ENCODE measurements at regions not wholly inside any gene's neighbourhood (a gene's known extent, or its start where the extent isn't known, plus 50 kb on each side); places are given as distances from the start of the nearest gene placed in this dataset.
A peak's percentile ranks its signal among the peaks of the same experiment; 100 is the strongest.
"Not testable (repeated sequence)": the region's sequence is repeated elsewhere in the genome, so short reads cannot be mapped to it uniquely, and the experiment has no call there.

DNA sequence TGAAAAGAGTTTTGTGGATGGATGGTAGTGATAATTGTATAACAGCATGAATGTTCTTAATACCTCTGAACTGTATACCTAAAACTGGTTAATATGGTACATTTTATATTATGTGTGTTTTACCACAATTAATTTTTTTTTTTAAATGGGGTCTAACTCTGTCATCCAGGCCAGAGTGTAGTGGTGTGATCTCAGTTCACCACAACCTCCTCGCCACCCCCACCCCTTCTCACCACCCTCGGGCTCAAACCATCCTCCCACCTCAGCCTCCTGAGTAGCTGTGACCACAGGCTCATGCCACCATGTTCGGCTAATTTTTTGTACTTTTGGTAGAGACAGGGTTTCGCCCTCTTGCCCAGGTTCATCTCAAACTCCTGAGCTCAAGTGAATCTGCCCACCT is 123.2 kb downstream of the CDRT15L2 start:
- Histone ChIP-seq H3K4me3 (ENCODE audit: low read depth in 1 of 2, low read length in 2 of 2) (no peak overlapping the region), H3K27ac (ENCODE audit: low read depth, low read length) (no peak overlapping the region), H3K9me3 (ENCODE audit: control insufficient read depth in 1 of 2, low read length in 2 of 2) (no peaks in the 10 kb centered on the region), H3K4me1 (ENCODE audit: control insufficient read depth in 1 of 2, insufficient read depth in 2 of 2, low read length in 2 of 2) (no peaks in the 10 kb centered on the region), H3K9ac (ENCODE audit: low read depth in 1 of 2, low read length in 2 of 2) (no peak overlapping the region), H3K27me3 (ENCODE audit: control insufficient read depth in 1 of 2, insufficient read depth in 2 of 2, low read length in 2 of 2) (no peaks in the 10 kb centered on the region), H3K36me3 (ENCODE audit: control insufficient read depth in 1 of 2, insufficient read depth in 2 of 2, low read length in 2 of 2) (no peaks in the 10 kb centered on the region)

- H3K9ac ChIP-seq (ENCODE audit: low read depth in 1 of 2, low read length in 2 of 2): no peak overlapping the region
- H3K4me3 ChIP-seq (ENCODE audit: low read depth in 1 of 2, low read length in 2 of 2): no peak overlapping the region
- H3K27ac ChIP-seq (ENCODE audit: low read depth, low read length): no peak overlapping the region
- H3K27me3 ChIP-seq (ENCODE audit: control insufficient read depth in 1 of 2, insufficient read depth in 2 of 2, low read length in 2 of 2): no peaks in the 10 kb centered on the region
- H3K4me1 ChIP-seq (ENCODE audit: control insufficient read depth in 1 of 2, insufficient read depth in 2 of 2, low read length in 2 of 2): no peaks in the 10 kb centered on the region
- H3K36me3 ChIP-seq (ENCODE audit: control insufficient read depth in 1 of 2, insufficient read depth in 2 of 2, low read length in 2 of 2): no peaks in the 10 kb centered on the region
- H3K9me3 ChIP-seq (ENCODE audit: control insufficient read depth in 1 of 2, low read length in 2 of 2): no peaks in the 10 kb centered on the region
These were observed 124.3 kb downstream of the CDRT15L2 start for GRCh38 chr17:20703781-20704180.

GRCh38 chr17:20705186-20705585 is 125.7 kb downstream of the CDRT15L2 start:
- H3K9ac ChIP-seq (ENCODE audit: low read depth in 1 of 2, low read length in 2 of 2); H3K9me3 ChIP-seq (ENCODE audit: control insufficient read depth in 1 of 2, low read length in 2 of 2): not testable (repeated sequence)

GRCh38 chr17:20706751-20707373 is 127.3 kb downstream of the CDRT15L2 start:
- H3K9me3 ChIP-seq (ENCODE audit: control insufficient read depth in 1 of 2, low read length in 2 of 2): no peaks in the 10 kb centered on the region
- H3K9ac ChIP-seq (ENCODE audit: low read depth in 1 of 2, low read length in 2 of 2): no peak overlapping the region
- no peaks in the 10 kb centered on the region for H3K36me3 ChIP-seq (ENCODE audit: control insufficient read depth in 1 of 2, insufficient read depth in 2 of 2, low read length in 2 of 2)
- no peaks in the 10 kb centered on the region for H3K4me1 ChIP-seq (ENCODE audit: control insufficient read depth in 1 of 2, insufficient read depth in 2 of 2, low read length in 2 of 2)
- peak overlapping the region in 1 of 2 donors; percentile 40 for H3K4me3 ChIP-seq (ENCODE audit: low read depth in 1 of 2, low read length in 2 of 2)
- H3K27ac ChIP-seq (ENCODE audit: low read depth, low read length): no peak overlapping the region
- H3K27me3 ChIP-seq (ENCODE audit: control insufficient read depth in 1 of 2, insufficient read depth in 2 of 2, low read length in 2 of 2): no peaks in the 10 kb centered on the region

More at GRCh38 chr17:20705186-20705585, 125.7 kb downstream of the CDRT15L2 start:
- not testable (repeated sequence) for H3K4me1 ChIP-seq (ENCODE audit: control insufficient read depth in 1 of 2, insufficient read depth in 2 of 2, low read length in 2 of 2); H3K27me3 ChIP-seq (ENCODE audit: control insufficient read depth in 1 of 2, insufficient read depth in 2 of 2, low read length in 2 of 2); H3K27ac ChIP-seq (ENCODE audit: low read depth, low read length); H3K36me3 ChIP-seq (ENCODE audit: control insufficient read depth in 1 of 2, insufficient read depth in 2 of 2, low read length in 2 of 2); H3K4me3 ChIP-seq (ENCODE audit: low read depth in 1 of 2, low read length in 2 of 2)

GRCh38 chr17:20708821-20709220 is 129.3 kb downstream of the CDRT15L2 start:
- H3K9me3 ChIP-seq (ENCODE audit: control insufficient read depth in 1 of 2, low read length in 2 of 2); H3K27me3 ChIP-seq (ENCODE audit: control insufficient read depth in 1 of 2, insufficient read depth in 2 of 2, low read length in 2 of 2); H3K4me3 ChIP-seq (ENCODE audit: low read depth in 1 of 2, low read length in 2 of 2); H3K9ac ChIP-seq (ENCODE audit: low read depth in 1 of 2, low read length in 2 of 2); H3K4me1 ChIP-seq (ENCODE audit: control insufficient read depth in 1 of 2, insufficient read depth in 2 of 2, low read length in 2 of 2); H3K36me3 ChIP-seq (ENCODE audit: control insufficient read depth in 1 of 2, insufficient read depth in 2 of 2, low read length in 2 of 2); H3K27ac ChIP-seq (ENCODE audit: low read depth, low read length): not testable (repeated sequence)

DNA sequence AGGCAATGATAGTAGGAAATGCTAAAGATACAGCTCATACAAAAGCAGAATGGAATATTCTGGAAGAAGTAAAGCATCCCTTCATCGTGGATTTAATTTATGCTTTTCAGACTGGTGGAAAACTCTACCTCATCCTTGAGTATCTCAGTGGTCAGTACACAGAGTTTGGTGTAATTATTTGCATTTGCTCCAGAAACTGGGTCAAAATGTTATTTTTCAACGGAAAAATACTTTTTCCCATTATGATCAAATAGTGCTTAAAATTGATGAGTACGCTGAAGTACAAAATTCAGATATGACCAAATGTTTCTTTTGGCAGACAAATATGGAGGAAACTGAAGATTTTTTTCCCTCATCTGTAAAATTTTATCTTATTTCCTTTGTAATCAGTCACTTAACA is 137.0 kb downstream of the CDRT15L2 start:
- H3K27ac ChIP-seq (ENCODE audit: low read depth, low read length); H3K36me3 ChIP-seq (ENCODE audit: control insufficient read depth in 1 of 2, insufficient read depth in 2 of 2, low read length in 2 of 2); H3K4me3 ChIP-seq (ENCODE audit: low read depth in 1 of 2, low read length in 2 of 2); H3K27me3 ChIP-seq (ENCODE audit: control insufficient read depth in 1 of 2, insufficient read depth in 2 of 2, low read length in 2 of 2); H3K9me3 ChIP-seq (ENCODE audit: control insufficient read depth in 1 of 2, low read length in 2 of 2); H3K4me1 ChIP-seq (ENCODE audit: control insufficient read depth in 1 of 2, insufficient read depth in 2 of 2, low read length in 2 of 2); H3K9ac ChIP-seq (ENCODE audit: low read depth in 1 of 2, low read length in 2 of 2): not testable (repeated sequence)

- Histone ChIP-seq H3K9me3 (ENCODE audit: control insufficient read depth in 1 of 2, low read length in 2 of 2) (no peaks in the 10 kb centered on the region), H3K27me3 (ENCODE audit: control insufficient read depth in 1 of 2, insufficient read depth in 2 of 2, low read length in 2 of 2) (no peaks in the 10 kb centered on the region), H3K27ac (ENCODE audit: low read depth, low read length) (no peak overlapping the region), H3K9ac (ENCODE audit: low read depth in 1 of 2, low read length in 2 of 2) (no peak overlapping the region), H3K4me3 (ENCODE audit: low read depth in 1 of 2, low read length in 2 of 2) (no peak overlapping the region), H3K36me3 (ENCODE audit: control insufficient read depth in 1 of 2, insufficient read depth in 2 of 2, low read length in 2 of 2) (no peaks in the 10 kb centered on the region), H3K4me1 (ENCODE audit: control insufficient read depth in 1 of 2, insufficient read depth in 2 of 2, low read length in 2 of 2) (no peaks in the 10 kb centered on the region)
These were observed 141.6 kb downstream of the CDRT15L2 start for GRCh38 chr17:20721171-20721570.

GRCh38 chr17:20724391-20724790 is 144.9 kb downstream of the CDRT15L2 start:
- H3K27me3 ChIP-seq (ENCODE audit: control insufficient read depth in 1 of 2, insufficient read depth in 2 of 2, low read length in 2 of 2); H3K4me1 ChIP-seq (ENCODE audit: control insufficient read depth in 1 of 2, insufficient read depth in 2 of 2, low read length in 2 of 2): not testable (repeated sequence)

DNA sequence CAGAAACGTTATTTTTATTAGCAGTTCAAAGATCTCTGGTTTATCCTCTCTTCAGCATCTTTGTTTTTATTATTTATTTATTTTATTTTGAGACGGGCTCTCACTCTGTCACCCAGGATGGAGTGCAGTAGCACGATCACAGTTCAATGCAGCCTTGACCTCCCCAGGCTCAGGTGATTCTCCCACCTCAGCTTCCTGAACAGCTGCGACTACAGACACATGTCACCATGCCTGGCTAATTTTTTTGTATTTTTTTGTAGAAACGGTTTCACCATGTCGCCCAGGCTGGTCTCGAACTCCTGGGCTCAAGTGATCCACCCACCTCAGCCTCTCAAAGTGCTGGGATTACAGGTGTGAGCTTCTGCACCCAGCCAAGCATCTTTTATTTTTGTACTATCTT is 147.7 kb downstream of the CDRT15L2 start:
- not testable (repeated sequence) for H3K9ac ChIP-seq (ENCODE audit: low read depth in 1 of 2, low read length in 2 of 2); H3K36me3 ChIP-seq (ENCODE audit: control insufficient read depth in 1 of 2, insufficient read depth in 2 of 2, low read length in 2 of 2); H3K27ac ChIP-seq (ENCODE audit: low read depth, low read length); H3K27me3 ChIP-seq (ENCODE audit: control insufficient read depth in 1 of 2, insufficient read depth in 2 of 2, low read length in 2 of 2); H3K9me3 ChIP-seq (ENCODE audit: control insufficient read depth in 1 of 2, low read length in 2 of 2); H3K4me3 ChIP-seq (ENCODE audit: low read depth in 1 of 2, low read length in 2 of 2); H3K4me1 ChIP-seq (ENCODE audit: control insufficient read depth in 1 of 2, insufficient read depth in 2 of 2, low read length in 2 of 2)

More at GRCh38 chr17:20724391-20724790, 144.9 kb downstream of the CDRT15L2 start:
- H3K9me3 ChIP-seq (ENCODE audit: control insufficient read depth in 1 of 2, low read length in 2 of 2); H3K9ac ChIP-seq (ENCODE audit: low read depth in 1 of 2, low read length in 2 of 2); H3K36me3 ChIP-seq (ENCODE audit: control insufficient read depth in 1 of 2, insufficient read depth in 2 of 2, low read length in 2 of 2); H3K27ac ChIP-seq (ENCODE audit: low read depth, low read length); H3K4me3 ChIP-seq (ENCODE audit: low read depth in 1 of 2, low read length in 2 of 2): not testable (repeated sequence)

GRCh38 chr17:20728181-20728580 is 148.7 kb downstream of the CDRT15L2 start:
- H3K36me3 ChIP-seq (ENCODE audit: control insufficient read depth in 1 of 2, insufficient read depth in 2 of 2, low read length in 2 of 2): no peaks in the 10 kb centered on the region

GRCh38 chr17:20731131-20731530 is 151.6 kb downstream of the CDRT15L2 start:
- H3K27me3 ChIP-seq (ENCODE audit: control insufficient read depth in 1 of 2, insufficient read depth in 2 of 2, low read length in 2 of 2); H3K9me3 ChIP-seq (ENCODE audit: control insufficient read depth in 1 of 2, low read length in 2 of 2); H3K27ac ChIP-seq (ENCODE audit: low read depth, low read length); H3K36me3 ChIP-seq (ENCODE audit: control insufficient read depth in 1 of 2, insufficient read depth in 2 of 2, low read length in 2 of 2); H3K9ac ChIP-seq (ENCODE audit: low read depth in 1 of 2, low read length in 2 of 2); H3K4me3 ChIP-seq (ENCODE audit: low read depth in 1 of 2, low read length in 2 of 2); H3K4me1 ChIP-seq (ENCODE audit: control insufficient read depth in 1 of 2, insufficient read depth in 2 of 2, low read length in 2 of 2): not testable (repeated sequence)

More at GRCh38 chr17:20728181-20728580, 148.7 kb downstream of the CDRT15L2 start:
- no peak overlapping the region for H3K27ac ChIP-seq (ENCODE audit: low read depth, low read length)
- H3K4me3 ChIP-seq (ENCODE audit: low read depth in 1 of 2, low read length in 2 of 2): no peak overlapping the region
- H3K9me3 ChIP-seq (ENCODE audit: control insufficient read depth in 1 of 2, low read length in 2 of 2): no peaks in the 10 kb centered on the region
- H3K27me3 ChIP-seq (ENCODE audit: control insufficient read depth in 1 of 2, insufficient read depth in 2 of 2, low read length in 2 of 2): no peaks in the 10 kb centered on the region
- no peak overlapping the region for H3K9ac ChIP-seq (ENCODE audit: low read depth in 1 of 2, low read length in 2 of 2)
- H3K4me1 ChIP-seq (ENCODE audit: control insufficient read depth in 1 of 2, insufficient read depth in 2 of 2, low read length in 2 of 2): no peaks in the 10 kb centered on the region

Measured in duodenal mucosa (tissue), 2 donors.